Upper lobe of right lung (tissue), 1 donor: ENCODE measurements at regions not wholly inside any gene's neighbourhood (a gene's known extent, or its start where the extent isn't known, plus 50 kb on each side); places are given as distances from the start of the nearest gene placed in this dataset.

Source experiments
- ATAC-seq: fragments of 200-7000 bp; cut with Tn5 transposase; one replicate; pipeline ENCODE4 v1.9.1; 2020; ENCODE audit warnings: mild to moderate bottlenecking, moderate library complexity
- DNase-seq: peaks from one replicate; pipeline ENCODE4 v3.0.0-alpha.2; 2020
- H3K27ac ChIP-seq: fragments of 200-600 bp; one replicate; pipeline ENCODE4 v1.8.0; 2022
- H3K27me3 ChIP-seq: fragments of 200-600 bp; one replicate; pipeline ENCODE4 v1.8.0; 2022; ENCODE audit warnings: mild to moderate bottlenecking
- H3K36me3 ChIP-seq: fragments of 200-600 bp; one replicate; pipeline ENCODE4 v1.8.0; 2022
- H3K4me1 ChIP-seq: fragments of 200-600 bp; one replicate; pipeline ENCODE4 v1.8.0; 2022
- H3K4me3 ChIP-seq: fragments of 200-600 bp; one replicate; pipeline ENCODE4 v1.8.0; 2022; ENCODE audit warnings: mild to moderate bottlenecking
- H3K9me3 ChIP-seq: fragments of 200-600 bp; one replicate; pipeline ENCODE4 v1.8.0; 2022
- intact Hi-C: fragments of 100-400 bp; cut with DNase I; formaldehyde crosslinking; loops from one replicate; pipeline ENCODE4 v1.11.0; 2022
- TF ChIP-seq, protein P1 (sequence below): fragments of 200-600 bp; IDR thresholded peaks from one replicate; pipeline ENCODE4 v1.8.0; 2022; ENCODE audit warnings: antibody characterized with exemption
- donor health status: DM: no; HTN: yes; CAD: no; lungs with severe emphysema.

GRCh38 chr9:108423433-108423832 lies 432.4 kb downstream of the ACTL7B start:
- H3K27me3 ChIP-seq = no peaks in the 10 kb centered on the region
- ATAC-seq = no peak
- no peak for DNase-seq
- H3K36me3 ChIP-seq = no peaks in the 10 kb centered on the region
- intact Hi-C loops = no loop called here
- TF ChIP-seq, protein P1, sequence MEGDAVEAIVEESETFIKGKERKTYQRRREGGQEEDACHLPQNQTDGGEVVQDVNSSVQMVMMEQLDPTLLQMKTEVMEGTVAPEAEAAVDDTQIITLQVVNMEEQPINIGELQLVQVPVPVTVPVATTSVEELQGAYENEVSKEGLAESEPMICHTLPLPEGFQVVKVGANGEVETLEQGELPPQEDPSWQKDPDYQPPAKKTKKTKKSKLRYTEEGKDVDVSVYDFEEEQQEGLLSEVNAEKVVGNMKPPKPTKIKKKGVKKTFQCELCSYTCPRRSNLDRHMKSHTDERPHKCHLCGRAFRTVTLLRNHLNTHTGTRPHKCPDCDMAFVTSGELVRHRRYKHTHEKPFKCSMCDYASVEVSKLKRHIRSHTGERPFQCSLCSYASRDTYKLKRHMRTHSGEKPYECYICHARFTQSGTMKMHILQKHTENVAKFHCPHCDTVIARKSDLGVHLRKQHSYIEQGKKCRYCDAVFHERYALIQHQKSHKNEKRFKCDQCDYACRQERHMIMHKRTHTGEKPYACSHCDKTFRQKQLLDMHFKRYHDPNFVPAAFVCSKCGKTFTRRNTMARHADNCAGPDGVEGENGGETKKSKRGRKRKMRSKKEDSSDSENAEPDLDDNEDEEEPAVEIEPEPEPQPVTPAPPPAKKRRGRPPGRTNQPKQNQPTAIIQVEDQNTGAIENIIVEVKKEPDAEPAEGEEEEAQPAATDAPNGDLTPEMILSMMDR = no peak
- no peaks in the 10 kb centered on the region for H3K4me1 ChIP-seq
- H3K9me3 ChIP-seq = no peaks in the 10 kb centered on the region
- no peak overlapping the region for H3K4me3 ChIP-seq
- no peak overlapping the region for H3K27ac ChIP-seq

DNA sequence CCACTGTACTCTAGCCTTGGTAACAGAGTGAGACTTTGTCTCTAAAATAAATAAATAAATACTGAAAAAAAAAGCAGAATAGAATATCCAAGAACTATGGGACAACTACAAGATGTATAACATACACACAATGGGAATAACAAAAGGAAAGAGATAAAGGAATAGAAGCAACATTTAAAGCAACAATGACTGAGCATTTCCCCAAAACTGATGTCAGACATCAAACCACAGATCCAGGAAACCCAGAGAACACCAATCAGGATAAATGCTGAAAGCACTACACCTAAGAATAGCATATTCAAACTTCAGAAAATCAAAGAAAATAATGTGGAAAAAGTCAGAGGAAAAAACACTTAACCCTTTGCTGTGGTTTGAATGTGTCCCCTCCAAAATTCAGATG lies 436.4 kb downstream of the ACTL7B start:
- TF ChIP-seq, protein P1 = no peak
- Histone ChIP-seq H3K27me3 (no peaks in the 10 kb centered on the region), H3K36me3 (no peaks in the 10 kb centered on the region), H3K4me1 (no peaks in the 10 kb centered on the region), H3K27ac (no peak overlapping the region), H3K9me3 (no peaks in the 10 kb centered on the region), H3K4me3 (no peak overlapping the region)
- no peak for ATAC-seq
- intact Hi-C loops = no loop called here
- no peak for DNase-seq

DNA sequence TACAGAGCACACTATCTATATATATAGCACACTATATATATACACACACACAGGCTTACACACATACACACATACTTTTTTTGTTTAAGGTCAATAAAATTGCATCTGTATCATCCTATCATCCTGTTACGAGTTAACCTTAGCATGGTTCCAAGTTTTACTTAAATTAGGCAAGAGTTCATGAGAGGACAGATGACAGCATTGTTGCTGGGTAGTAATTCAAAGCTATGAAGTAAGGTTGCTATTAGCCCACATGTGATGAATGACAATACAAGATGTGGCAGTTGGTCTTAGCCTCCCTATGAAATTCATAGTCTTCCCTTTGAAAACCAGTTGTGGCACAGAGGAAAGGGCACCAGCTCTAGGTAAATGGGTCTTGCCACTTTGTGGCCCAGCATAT lies 438.1 kb downstream of the ACTL7B start:
- TF ChIP-seq, protein P1 = no peak
- DNase-seq (no peak), ATAC-seq (no peak)
- no peak overlapping the region for H3K27ac ChIP-seq
- no peaks in the 10 kb centered on the region for H3K36me3 ChIP-seq
- H3K9me3 ChIP-seq = no peaks in the 10 kb centered on the region
- intact Hi-C loops = no loop called here
- no peak overlapping the region for H3K4me3 ChIP-seq
- no peaks in the 10 kb centered on the region for H3K4me1 ChIP-seq
- no peaks in the 10 kb centered on the region for H3K27me3 ChIP-seq

GRCh38 chr9:108417312-108417711 lies 438.5 kb downstream of the ACTL7B start:
- Histone ChIP-seq H3K9me3 (no peaks in the 10 kb centered on the region), H3K27me3 (no peaks in the 10 kb centered on the region), H3K36me3 (no peaks in the 10 kb centered on the region), H3K4me1 (no peaks in the 10 kb centered on the region), H3K27ac (no peak overlapping the region), H3K4me3 (no peak overlapping the region)
- no peak for ATAC-seq
- DNase-seq = no peak
- intact Hi-C loops = no loop called here
- TF ChIP-seq, protein P1 = no peak

- no peak for DNase-seq
- no peaks in the 10 kb centered on the region for H3K27me3 ChIP-seq
Observed at GRCh38 chr9:108416324-108416723, 439.5 kb downstream of the ACTL7B start.

GRCh38 chr9:108413809-108414208 lies 442.0 kb downstream of the ACTL7B start:
- H3K9me3 ChIP-seq = no peaks in the 10 kb centered on the region
- no peaks in the 10 kb centered on the region for H3K27me3 ChIP-seq
- no peaks in the 10 kb centered on the region for H3K4me1 ChIP-seq
- H3K4me3 ChIP-seq = no peak overlapping the region
- DNase-seq (no peak), ATAC-seq (no peak)
- H3K27ac ChIP-seq = no peak overlapping the region
- H3K36me3 ChIP-seq = no peaks in the 10 kb centered on the region
- intact Hi-C loops = no loop called here
- TF ChIP-seq, protein P1 = no peak

More at GRCh38 chr9:108416324-108416723, 439.5 kb downstream of the ACTL7B start:
- intact Hi-C loops = no loop called here
- no peaks in the 10 kb centered on the region for H3K36me3 ChIP-seq
- H3K4me3 ChIP-seq = no peak overlapping the region
- no peak for ATAC-seq
- H3K9me3 ChIP-seq = no peaks in the 10 kb centered on the region
- no peak overlapping the region for H3K27ac ChIP-seq
- no peaks in the 10 kb centered on the region for H3K4me1 ChIP-seq
- TF ChIP-seq, protein P1 = no peak
